ENCODE measurements at regions not wholly inside any gene's neighbourhood (a gene's known extent, or its start where the extent isn't known, plus 50 kb on each side); places are given as distances from the start of the nearest gene placed in this dataset.
"Not testable (repeated sequence)": the region's sequence is repeated elsewhere in the genome, so short reads cannot be mapped to it uniquely, and the experiment has no call there.

DNA sequence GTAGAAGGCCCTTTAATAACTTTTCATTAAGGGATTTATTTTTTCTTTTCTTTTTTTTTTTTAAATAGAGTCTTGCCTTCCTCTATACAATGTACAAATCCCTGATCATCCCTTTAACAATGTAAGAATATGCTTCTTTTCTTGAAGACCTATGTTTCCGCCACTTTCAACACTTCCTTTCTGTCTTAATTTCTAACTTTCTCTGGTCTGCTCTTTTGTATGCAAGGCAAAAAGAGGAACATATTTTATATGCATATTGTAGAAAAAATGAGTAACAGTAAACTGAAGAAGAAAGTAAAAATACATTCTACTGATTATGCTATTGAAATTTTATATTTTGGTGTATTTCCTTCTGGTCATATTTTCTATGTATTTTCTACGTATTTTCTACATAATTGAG lies 484.7 kb downstream of the TFAP2B start:
- CTCF ChIA-PET: no interaction called here

GRCh38 chr6:51314965-51315364 lies 496.3 kb downstream of the TFAP2B start:
- TF ChIP-seq EZH2 (IDR thresholded peaks at IDR 0.05; ENCODE audit: low read depth): no peak
- TF ChIP-seq CTCF (conservative IDR thresholded peaks at IDR 0.05): no peak
- no peaks in the 10 kb centered on the region for H3K4me1 ChIP-seq (replicated peaks; ENCODE audit: insufficient read depth)
- ChIA-PET POLR2A (ENCODE audit: unreplicated experiment) (no interaction called here), CTCF (no interaction called here)
- no peak for DNase-seq
- H4K20me1 ChIP-seq (ENCODE audit: insufficient read depth): no peaks in the 10 kb centered on the region
- no peak overlapping the region for H2AFZ ChIP-seq
- H3K27me3 ChIP-seq (ENCODE audit: insufficient read depth, low read depth): no peaks in the 10 kb centered on the region
- H3K36me3 ChIP-seq (ENCODE audit: low read depth): no peaks in the 10 kb centered on the region
- H3K4me2 ChIP-seq: no peak overlapping the region
- no peak overlapping the region for H3K4me3 ChIP-seq
- no peaks in the 10 kb centered on the region for H3F3A ChIP-seq (ENCODE audit: insufficient read depth, low read depth)
- H3K79me2 ChIP-seq (ENCODE audit: low read depth): no peaks in the 10 kb centered on the region
- no peak overlapping the region for H3K27ac ChIP-seq
- H3K9me2 ChIP-seq (ENCODE audit: insufficient read depth): no peaks in the 10 kb centered on the region
- no peaks in the 10 kb centered on the region for H3K9me3 ChIP-seq (ENCODE audit: insufficient read depth, low read depth)
- no TSS peak for BruUV-seq (replicated peaks)
- intact Hi-C loops (cut with micrococcal nuclease; ENCODE audit: unreplicated experiment): no loop called here

More for the DNA sequence above, 484.7 kb downstream of the TFAP2B start:
- TF ChIP-seq EZH2 (IDR thresholded peaks at IDR 0.05; ENCODE audit: low read depth): no peak
- TF ChIP-seq CTCF (conservative IDR thresholded peaks at IDR 0.05): no peak
- Histone ChIP-seq H2AFZ (no peak overlapping the region), H3K4me1 (replicated peaks; ENCODE audit: insufficient read depth) (no peaks in the 10 kb centered on the region), H3K4me3 (no peak overlapping the region), H3K27ac (no peak overlapping the region), H3K4me2 (no peak overlapping the region), H3K27me3 (ENCODE audit: insufficient read depth, low read depth) (no peaks in the 10 kb centered on the region), H3K9me3 (ENCODE audit: insufficient read depth, low read depth) (no peaks in the 10 kb centered on the region), H3K9me2 (ENCODE audit: insufficient read depth) (no peaks in the 10 kb centered on the region), H3K79me2 (ENCODE audit: low read depth) (no peaks in the 10 kb centered on the region), H3F3A (ENCODE audit: insufficient read depth, low read depth) (no peaks in the 10 kb centered on the region), H3K36me3 (ENCODE audit: low read depth) (no peaks in the 10 kb centered on the region), H4K20me1 (ENCODE audit: insufficient read depth) (no peaks in the 10 kb centered on the region)
- POLR2A ChIA-PET (ENCODE audit: unreplicated experiment): no interaction called here
- intact Hi-C loops (cut with micrococcal nuclease; ENCODE audit: unreplicated experiment): no loop called here
- BruUV-seq (replicated peaks): no TSS peak
- no peak for DNase-seq

- Histone ChIP-seq H3K9me2 (ENCODE audit: insufficient read depth) (no peaks in the 10 kb centered on the region), H3K36me3 (ENCODE audit: low read depth) (no peaks in the 10 kb centered on the region), H3K79me2 (ENCODE audit: low read depth) (no peaks in the 10 kb centered on the region), H3K27ac (no peak overlapping the region), H3K4me3 (no peak overlapping the region), H2AFZ (no peak overlapping the region), H3K4me2 (no peak overlapping the region), H3F3A (ENCODE audit: insufficient read depth, low read depth) (no peaks in the 10 kb centered on the region), H3K9me3 (ENCODE audit: insufficient read depth, low read depth) (no peaks in the 10 kb centered on the region), H4K20me1 (ENCODE audit: insufficient read depth) (no peaks in the 10 kb centered on the region), H3K4me1 (replicated peaks; ENCODE audit: insufficient read depth) (no peaks in the 10 kb centered on the region), H3K27me3 (ENCODE audit: insufficient read depth, low read depth) (no peaks in the 10 kb centered on the region)
- ChIA-PET POLR2A (ENCODE audit: unreplicated experiment) (no interaction called here), CTCF (no interaction called here)
- intact Hi-C loops (cut with micrococcal nuclease; ENCODE audit: unreplicated experiment): no loop called here
- TF ChIP-seq EZH2 (IDR thresholded peaks at IDR 0.05; ENCODE audit: low read depth) (no peak), CTCF (conservative IDR thresholded peaks at IDR 0.05) (no peak)
- no TSS peak for BruUV-seq (replicated peaks)
- DNase-seq: no peak
These were observed 500.0 kb downstream of the TFAP2B start for GRCh38 chr6:51318674-51319073.

DNA sequence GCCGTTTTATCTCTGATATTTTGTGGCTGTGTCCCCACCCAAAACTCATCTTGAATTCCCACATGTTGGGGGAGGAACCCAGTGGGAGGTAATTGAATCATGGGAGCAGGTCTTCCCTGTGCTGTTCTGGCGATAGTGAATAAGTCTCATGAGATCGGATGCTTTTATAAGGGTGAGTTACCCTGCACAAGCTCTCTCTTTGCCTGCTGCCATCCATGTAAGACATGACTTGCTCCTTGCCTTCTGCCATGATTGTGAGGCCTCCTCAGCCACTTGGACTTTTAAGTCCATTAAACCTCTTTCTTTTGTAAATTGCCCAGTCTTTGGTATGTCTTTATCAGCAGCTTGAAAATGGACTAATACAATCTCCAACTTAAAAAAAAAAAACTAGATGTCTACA lies 502.8 kb downstream of the TFAP2B start:
- H3K4me3 ChIP-seq; intact Hi-C loops (cut with micrococcal nuclease; ENCODE audit: unreplicated experiment); BruUV-seq (replicated peaks): not testable (repeated sequence)

More for the DNA sequence above, 502.8 kb downstream of the TFAP2B start:
- H3K79me2 ChIP-seq (ENCODE audit: low read depth); H4K20me1 ChIP-seq (ENCODE audit: insufficient read depth); H3K27ac ChIP-seq; H3K36me3 ChIP-seq (ENCODE audit: low read depth); DNase-seq; H3F3A ChIP-seq (ENCODE audit: insufficient read depth, low read depth); CTCF ChIA-PET; H2AFZ ChIP-seq; H3K9me3 ChIP-seq (ENCODE audit: insufficient read depth, low read depth); H3K9me2 ChIP-seq (ENCODE audit: insufficient read depth); H3K27me3 ChIP-seq (ENCODE audit: insufficient read depth, low read depth); H3K4me1 ChIP-seq (replicated peaks; ENCODE audit: insufficient read depth); H3K4me2 ChIP-seq; POLR2A ChIA-PET (ENCODE audit: unreplicated experiment): not testable (repeated sequence)
